ENCODE measurements at regions not wholly inside any gene's neighbourhood (a gene's known extent, or its start where the extent isn't known, plus 50 kb on each side); places are given as distances from the start of the nearest gene placed in this dataset.
"Not testable (repeated sequence)": the region's sequence is repeated elsewhere in the genome, so short reads cannot be mapped to it uniquely, and the experiment has no call there.

GRCh38 chr20:6298049-6298448 lies 175.2 kb upstream of the FERMT1 start:
- DNase-seq, result no peak

DNA sequence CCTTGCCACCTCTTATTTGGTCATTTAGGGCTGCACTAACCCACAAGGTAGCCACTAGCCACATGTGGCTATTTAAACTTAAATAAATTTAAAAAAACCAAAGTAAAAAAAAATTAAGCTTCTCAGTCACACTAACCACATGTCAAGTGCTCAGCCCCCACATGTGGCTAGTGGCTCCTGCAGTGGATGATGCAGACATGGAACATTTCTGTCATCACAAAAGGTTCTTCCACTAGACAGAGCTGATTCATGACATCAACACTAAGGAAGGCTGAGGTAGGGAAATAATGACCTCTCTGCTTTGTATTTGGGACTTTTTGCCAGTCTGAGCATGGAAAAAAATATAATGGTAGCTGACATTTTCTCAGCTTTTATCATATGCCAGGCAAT lies 173.0 kb upstream of the FERMT1 start:
- DNase-seq, result no peak

DNA sequence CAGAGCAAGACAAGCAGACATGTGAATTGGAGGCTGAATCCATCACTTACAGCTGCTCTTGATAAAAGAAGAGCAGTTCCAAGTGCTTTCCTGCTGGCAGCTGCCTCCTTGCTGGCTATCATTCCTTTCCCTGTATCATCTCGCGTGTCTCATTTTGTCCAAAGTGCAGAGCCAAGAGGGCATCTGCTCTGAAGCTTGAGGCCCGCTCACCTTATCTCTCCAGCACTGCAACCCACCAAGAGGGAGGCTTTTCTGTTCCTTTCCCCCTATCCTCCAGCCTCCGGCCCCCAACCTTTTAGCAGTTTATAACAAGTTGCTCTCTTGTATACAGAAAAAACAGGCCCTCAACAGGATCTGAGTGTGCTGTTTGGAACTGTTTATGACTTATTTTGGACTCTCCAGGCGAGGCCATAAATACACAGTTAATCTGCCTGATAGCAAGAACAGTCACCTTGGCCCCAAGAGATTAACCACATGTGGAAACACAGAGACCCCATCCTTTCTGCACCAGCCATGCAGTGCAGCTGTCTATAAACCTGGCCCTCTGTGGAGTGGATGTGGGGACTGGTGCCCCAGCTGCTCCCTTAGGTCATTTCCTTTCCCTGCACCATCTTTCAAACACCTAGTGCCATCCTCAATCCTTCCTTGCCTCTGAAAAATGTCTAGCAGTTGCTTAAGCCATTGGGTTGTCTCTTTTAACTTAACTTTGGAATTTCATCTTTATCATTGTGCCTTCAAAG lies 172.5 kb upstream of the FERMT1 start:
- no peak for DNase-seq

GRCh38 chr20:6287471-6287870 lies 164.6 kb upstream of the FERMT1 start:
- no peak for DNase-seq

- no peak for DNase-seq
These were observed 159.8 kb upstream of the FERMT1 start for GRCh38 chr20:6282642-6283041.

GRCh38 chr20:6277661-6278240 lies 154.9 kb upstream of the FERMT1 start:
- no peak for DNase-seq

DNA sequence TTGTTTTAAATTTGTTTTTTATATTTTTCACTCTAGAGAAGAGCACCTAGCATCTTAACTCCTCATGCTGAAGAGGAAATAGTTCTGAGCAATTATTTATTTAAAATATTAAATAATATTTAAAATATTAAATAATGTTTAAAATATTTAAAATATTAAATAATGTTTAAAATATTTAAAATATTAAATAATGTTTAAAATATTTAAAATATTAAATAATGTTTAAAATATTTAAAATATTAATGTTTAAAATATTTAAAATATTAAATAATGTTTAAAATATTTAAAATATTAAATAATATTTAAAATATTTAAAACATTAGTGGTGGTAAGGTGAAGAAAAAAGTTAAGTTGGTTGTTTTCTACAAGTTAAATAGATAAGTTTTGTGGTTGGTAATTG lies 147.6 kb upstream of the FERMT1 start:
- not testable (repeated sequence) for DNase-seq

DNA sequence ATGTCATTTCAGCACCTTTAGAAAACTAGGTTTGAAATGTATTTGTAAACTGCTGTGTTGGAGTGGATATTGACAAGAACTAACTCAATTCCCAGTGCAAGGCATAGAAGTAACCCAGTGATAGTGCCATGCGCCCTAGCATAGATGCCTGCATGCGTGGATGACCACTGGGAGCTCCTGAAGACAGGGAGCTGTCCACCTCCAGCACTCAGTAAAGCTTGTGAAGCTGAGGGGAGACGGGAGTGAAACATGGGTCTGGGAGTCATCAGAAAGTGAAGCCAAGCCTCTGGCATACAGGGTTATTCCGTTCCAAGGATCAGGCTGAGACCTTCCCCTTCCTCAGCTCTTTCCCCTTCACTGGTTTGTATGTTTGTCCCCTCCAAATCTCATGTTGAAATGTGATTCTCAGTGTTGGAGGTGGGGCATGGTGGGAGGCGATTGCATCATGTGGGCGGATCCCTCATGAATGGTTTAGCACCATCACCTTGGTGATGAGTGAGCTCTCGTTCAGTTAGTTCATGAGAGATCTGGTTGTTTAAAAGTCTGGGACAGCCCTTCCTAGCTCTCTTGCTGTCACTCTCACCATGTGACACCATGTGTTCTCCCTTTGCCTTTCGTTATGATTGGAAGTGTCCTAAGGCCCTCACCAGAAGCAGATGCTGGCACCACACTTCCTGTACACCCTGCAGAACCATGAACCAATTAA lies 146.5 kb upstream of the FERMT1 start:
- DNase-seq, result no peak

DNA sequence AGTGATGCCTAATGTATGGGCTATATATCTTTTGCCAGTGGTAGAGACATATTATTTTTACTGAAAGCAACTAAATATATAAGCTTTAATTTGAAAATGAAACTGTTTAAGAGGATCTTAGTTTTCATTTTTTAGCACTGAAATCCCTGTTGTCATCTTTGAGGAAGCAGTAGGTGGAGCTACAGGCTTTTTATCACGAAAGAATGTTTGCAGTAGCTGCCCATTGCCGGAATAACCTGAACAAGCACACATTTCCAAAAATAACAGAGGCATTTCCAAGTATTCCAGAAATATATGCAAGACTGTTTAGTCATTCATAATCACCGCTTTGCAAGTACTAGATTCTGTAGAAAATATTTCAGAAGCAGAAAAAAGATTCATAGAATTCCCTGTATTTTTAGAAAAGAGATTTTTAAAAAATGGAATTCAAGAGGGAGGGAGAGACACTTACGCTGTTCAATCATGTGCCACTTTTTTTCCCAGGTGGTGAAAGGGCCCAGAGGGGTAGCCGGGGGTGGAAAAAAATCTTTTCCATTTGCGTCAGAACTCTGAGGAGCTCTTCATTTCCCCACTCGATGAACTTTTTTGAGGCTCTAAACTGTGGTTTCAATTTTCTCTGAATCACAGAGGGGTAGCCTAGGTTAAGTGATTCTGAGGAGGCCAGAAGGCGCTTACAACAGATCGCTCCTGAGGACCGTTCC lies 142.5 kb upstream of the FERMT1 start:
- no peak for DNase-seq

DNA sequence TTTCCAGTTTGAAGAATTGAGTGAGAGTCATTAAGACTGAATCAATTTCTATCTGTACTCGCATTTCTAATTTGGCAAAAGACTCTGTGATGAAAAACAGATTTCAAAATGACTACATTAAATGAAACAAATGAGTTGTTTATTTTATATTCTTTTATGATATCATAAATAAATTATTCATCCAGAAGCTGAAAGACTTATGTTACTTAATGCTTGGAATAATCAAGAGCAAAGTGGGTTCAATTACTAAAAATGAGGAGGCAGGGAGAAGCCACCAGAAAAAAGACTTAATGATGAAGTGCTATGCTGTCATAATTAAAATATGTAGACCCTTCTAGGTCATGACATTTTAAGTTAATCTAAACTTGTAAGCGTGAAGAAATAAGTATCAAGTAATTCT lies 130.6 kb upstream of the FERMT1 start:
- DNase-seq, result no peak

GRCh38 chr20:6245436-6245835 lies 122.6 kb upstream of the FERMT1 start:
- DNase-seq, result no peak

GRCh38 chr20:6241591-6241990 lies 118.8 kb upstream of the FERMT1 start:
- no peak for DNase-seq

- DNase-seq, result no peak
These were observed 117.2 kb upstream of the FERMT1 start for GRCh38 chr20:6240059-6240458.

GRCh38 chr20:6238421-6238820 lies 115.6 kb upstream of the FERMT1 start:
- DNase-seq, result no peak

- no peak for DNase-seq
These were observed 112.7 kb upstream of the FERMT1 start for GRCh38 chr20:6235510-6235909.

- no peak for DNase-seq
These were observed 109.6 kb upstream of the FERMT1 start for GRCh38 chr20:6232436-6232835.

DNA sequence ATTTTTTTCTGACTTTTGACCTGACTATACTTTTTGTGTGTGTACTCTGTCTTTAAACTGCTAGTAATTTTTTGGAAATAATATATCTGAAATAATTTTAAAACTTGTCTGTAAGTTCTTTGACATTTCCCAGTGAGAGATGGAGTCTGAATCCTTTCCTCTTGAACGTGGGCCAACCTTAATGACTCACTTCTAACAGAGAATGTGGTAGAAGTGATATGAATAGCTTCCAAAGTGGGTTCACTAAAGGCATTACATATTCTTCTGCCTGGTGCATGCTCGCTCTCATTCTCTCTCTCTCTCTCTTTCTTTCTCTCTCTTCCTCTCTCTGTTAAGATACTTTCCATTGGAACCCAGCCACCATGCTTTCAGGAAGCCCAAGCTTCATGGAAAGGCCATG lies 108.7 kb upstream of the FERMT1 start:
- DNase-seq, result no peak

- no peak for DNase-seq
These were observed 105.5 kb upstream of the FERMT1 start for GRCh38 chr20:6228302-6228843.

GRCh38 chr20:6213311-6213710 lies 90.5 kb upstream of the FERMT1 start:
- DNase-seq, result no peak

- no peak for DNase-seq
These were observed 90.1 kb upstream of the FERMT1 start for GRCh38 chr20:6212903-6213302.

DNA sequence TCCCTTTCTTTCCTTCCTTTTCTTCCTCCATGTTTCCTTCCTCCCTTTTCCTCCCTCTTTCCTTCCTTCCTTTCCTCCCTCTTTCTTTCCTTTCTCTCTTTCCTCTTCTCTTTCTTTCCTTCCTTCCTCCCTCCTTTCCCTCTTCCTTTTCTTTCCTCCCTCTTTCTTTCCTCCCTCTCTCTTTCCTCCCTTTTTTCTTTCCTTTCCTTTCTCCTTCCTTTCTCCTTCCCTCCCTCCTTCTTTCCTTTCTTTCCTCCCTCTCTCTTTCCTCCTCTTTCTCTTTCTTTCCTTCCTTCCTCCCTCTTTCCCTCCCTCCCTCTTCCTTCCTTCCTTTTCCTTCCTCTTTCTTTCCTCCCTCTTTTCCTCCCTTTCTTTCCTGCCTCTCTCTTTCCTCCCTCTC lies 86.3 kb upstream of the FERMT1 start:
- no peak for DNase-seq

DNA sequence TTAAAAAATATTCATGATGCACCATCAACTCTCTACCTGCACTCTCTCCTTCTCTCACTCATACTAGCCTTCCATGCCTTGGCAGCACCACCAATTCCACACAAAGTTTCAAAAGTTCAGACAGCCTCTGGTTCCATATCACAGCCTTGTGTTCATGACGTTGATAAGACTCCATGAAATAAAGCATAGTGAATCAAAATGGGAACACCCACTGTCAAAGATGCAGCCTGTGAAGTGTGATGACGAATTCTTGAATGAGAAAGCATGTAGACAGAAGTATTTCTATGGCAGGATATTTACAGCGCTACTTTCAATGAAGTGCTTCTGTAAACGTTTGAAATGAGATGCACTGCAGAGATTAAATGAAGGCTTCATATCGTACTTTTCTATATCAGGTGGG lies 77.3 kb upstream of the FERMT1 start:
- no peak for DNase-seq

DNA sequence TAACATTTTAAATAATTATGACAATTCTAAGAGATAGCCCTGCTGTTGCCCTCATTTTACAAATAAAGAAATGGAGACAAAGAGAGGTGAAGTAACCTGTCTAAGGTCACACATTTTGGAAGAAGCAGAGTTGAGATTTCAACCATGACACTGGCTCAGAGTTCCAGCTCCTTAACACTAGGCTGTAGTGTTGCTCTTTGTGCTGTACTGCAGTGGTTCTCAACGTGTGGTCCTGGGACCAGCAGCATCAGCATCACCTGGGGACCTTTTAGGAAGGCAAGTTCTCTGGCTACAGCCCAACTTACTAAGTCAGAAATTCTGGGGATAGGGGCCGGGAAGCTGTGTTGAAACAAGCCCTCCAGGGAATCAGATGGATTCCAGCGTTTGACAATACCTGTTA lies 62.4 kb upstream of the FERMT1 start:
- no peak for DNase-seq

- no peak for DNase-seq
These were observed 61.3 kb upstream of the FERMT1 start for GRCh38 chr20:6184086-6184485.

Data from CD4-positive, alpha-beta T cell treated with Interleukin-21 for 1 hour (primary cell).